ENCODE measurements at regions not wholly inside any gene's neighbourhood (a gene's known extent, or its start where the extent isn't known, plus 50 kb on each side); places are given as distances from the start of the nearest gene placed in this dataset. TPM values are rescaled to one million over a fixed set of nuclear protein-coding genes. Genes with fewer than 3 reads are reported as not detected.

Small RNA genes in the stretch of these regions (small RNA-seq; reads per million reads assigned to genes)
- gene AC007179.3: not detected
- gene MIR4432: not detected
- not detected for gene RNA5SP94
- gene RNU1-32P: not detected
- not detected for gene RNU6-508P

Measured in skeletal muscle tissue (tissue), 1 donor.